HG02763 (cell line): ENCODE measurements at regions not wholly inside any gene's neighbourhood (a gene's known extent, or its start where the extent isn't known, plus 50 kb on each side); places are given as distances from the start of the nearest gene placed in this dataset.

ENCODE experiments used
- ATAC-seq: cut with Tn5 transposase; IDR thresholded peaks from one replicate; pipeline ENCODE4 v1.9.1; 2021; ENCODE audit warnings: mild to moderate bottlenecking, moderate library complexity; ENCODE audit not compliant: unreplicated experiment

DNA sequence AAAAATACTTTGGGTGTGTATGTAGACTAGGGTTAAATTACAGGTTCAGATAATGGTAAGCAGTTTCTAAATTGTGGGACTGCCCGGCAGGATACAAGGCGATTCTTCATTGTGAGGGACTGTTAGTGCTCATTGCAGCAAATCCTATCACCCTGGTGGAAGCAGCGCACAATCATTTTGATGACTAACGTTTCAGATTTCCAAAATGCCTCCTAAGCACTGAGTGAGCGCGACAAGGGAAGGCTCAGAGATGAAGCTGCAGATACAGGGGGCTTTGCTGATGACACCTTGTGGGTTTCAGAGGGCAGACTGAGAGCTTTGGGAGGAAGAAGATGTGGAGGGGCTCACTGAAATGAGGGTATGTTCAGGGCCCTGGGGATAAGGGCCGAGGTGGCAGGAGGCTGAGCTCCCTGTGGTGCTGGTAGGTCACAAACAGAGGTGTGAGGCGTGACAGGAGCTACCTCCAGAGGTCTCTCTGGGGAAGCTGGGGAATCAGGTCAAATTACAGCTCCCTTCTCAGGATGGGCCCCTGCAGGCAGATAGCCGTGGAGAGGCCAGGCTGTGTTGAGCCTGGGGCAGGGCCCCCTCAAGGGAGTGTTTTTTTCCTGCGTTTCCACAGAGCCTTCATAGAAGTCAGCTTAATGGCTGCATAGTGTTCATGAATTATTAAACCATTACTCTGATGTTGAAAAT, 84.5 kb upstream of the FYN start:
- ATAC-seq: no peak

- no peak for ATAC-seq
Observed at GRCh38 chr6:111958534-111958933, 85.3 kb upstream of the FYN start.

GRCh38 chr6:111959766-111960165, 86.5 kb upstream of the FYN start:
- no peak for ATAC-seq

GRCh38 chr6:111967131-111967530, 86.8 kb upstream of the CCN6 start:
- ATAC-seq: no peak

- ATAC-seq: no peak
Observed at GRCh38 chr6:111970426-111970825, 83.5 kb upstream of the CCN6 start.

- no peak for ATAC-seq
Observed at GRCh38 chr6:111971181-111971841, 82.6 kb upstream of the CCN6 start.

DNA sequence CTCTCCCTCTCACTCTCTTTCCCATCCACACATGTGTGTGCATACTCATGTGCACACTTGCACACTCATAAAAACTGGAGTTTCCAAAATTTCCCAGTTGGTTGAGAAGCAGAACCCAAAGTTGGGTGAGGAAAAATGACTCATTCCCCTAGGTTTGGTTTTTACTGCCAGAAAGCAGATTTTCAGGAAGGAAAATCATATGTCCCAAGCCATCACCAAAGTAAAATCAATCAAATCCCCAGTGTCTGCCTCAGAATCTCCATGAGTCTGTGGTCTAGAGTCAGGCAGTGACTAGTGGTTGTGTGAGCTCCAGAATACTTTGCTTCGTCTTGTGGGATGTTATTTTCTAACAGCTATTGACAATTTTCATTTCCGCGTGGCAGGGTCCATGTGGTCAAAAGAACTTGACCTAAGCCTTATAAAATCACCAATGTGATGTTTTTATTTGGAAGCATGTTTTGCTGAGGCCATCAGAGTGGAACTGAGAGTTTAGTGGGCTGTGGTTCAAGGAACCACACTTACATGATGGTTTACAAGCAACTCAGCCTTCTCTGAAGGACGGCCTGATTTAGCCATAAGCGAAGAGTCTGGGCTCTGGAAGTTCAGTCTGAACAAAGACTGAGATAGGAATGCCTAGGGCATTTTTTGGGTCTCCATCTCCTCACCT, 81.9 kb upstream of the CCN6 start:
- no peak for ATAC-seq

- ATAC-seq: no peak
Observed at GRCh38 chr6:111972745-111973117, 81.2 kb upstream of the CCN6 start.

DNA sequence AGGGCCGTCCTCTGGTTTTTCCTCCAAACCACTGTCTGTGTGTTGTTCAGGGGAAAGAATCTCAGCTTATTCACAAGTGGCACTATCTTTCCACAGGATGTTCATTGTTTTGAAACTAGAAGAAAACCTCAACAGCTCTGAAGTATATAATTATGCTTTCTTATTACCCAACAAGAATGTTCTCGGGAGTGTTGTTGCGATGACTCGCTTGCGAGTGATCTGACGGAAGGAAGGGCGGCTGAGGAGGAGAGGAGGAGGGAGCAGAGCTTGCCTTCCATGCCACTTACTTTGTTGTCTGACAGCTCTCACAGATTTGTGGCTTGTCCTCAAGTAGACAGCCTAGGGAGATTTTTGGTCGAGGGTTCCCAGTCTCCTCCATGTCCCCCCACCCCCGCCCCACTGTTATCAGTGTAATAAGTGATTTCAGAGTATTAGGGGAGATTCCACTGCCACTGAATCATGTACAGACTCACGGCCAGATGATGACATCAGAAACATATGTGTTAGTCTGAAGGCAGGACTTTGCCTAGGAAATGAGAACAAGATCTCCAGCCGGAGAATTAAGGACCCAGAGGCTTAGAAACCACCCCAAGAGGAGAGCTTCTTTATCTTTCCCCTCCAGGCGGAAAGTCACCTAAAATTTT, 80.7 kb upstream of the CCN6 start:
- no peak for ATAC-seq

DNA sequence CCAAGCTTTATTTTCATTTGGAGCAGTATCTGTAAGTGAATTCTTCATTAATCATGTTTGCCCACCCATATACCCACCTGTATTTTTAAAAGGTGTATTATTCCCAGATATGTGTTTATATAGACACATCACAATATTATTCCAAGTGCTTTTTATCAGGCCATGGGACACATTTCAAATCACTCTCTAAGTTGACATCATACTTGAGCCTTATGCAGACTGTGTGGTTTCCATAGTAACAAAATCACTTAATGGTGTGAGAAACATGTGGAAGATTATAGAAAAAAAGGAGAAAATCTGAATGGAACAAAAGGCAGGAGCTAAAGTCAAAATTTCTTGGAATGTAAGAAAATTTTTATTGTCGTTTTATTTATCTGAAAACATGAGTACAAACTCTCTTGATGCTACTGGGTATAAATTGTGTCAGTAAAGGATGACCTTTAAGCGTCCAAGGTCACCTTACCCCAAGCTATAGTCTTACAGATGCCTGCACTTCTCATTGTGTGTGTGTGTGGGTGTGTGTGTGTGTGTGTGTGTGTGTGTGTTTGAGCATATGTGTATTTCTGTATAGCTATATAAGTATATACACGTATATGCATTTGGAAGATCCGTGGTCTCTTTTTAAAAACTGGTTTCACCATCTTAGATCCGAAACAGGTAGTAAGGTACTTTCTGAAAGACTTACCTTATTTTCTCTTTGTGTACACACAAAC, 79.8 kb upstream of the CCN6 start:
- ATAC-seq: no peak

DNA sequence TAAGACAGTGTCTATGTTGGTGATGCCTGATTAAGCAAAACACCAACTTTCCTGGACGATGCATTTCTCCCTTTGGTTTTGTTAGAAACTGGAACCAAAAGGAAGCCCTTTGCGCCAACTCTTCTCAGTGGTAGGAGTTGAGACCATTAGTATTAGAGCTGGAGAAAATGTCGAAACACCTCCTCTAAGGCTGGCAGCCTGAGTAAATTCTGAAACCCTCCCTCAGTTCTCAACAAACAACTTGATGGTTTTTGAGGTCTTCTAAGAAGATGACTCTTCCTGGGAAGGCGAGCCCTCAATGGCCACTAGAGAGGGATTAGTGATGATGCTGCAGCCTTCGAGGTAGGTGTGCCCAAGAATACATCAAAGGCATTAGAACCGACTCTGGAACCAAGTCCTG, 78.4 kb upstream of the CCN6 start:
- no peak for ATAC-seq

DNA sequence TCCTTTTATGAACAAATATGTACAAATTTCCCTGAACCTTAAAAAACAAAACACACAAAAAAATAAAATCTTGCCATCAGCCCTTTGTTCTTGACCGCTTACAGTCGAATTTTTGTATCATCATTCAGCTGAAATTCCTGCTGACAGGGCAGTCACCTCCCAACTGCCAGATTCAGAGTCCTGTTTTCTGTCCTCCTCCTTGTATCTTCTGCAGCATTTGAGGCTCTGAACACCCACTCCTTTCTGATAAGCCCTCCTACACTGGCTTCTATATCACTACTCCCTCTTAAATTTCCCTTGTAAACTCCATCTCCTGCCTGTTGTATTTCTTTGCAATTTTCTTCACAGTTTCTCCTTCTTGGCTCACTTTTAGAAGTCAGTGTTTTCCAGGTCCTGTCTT, 77.8 kb upstream of the CCN6 start:
- no peak for ATAC-seq

DNA sequence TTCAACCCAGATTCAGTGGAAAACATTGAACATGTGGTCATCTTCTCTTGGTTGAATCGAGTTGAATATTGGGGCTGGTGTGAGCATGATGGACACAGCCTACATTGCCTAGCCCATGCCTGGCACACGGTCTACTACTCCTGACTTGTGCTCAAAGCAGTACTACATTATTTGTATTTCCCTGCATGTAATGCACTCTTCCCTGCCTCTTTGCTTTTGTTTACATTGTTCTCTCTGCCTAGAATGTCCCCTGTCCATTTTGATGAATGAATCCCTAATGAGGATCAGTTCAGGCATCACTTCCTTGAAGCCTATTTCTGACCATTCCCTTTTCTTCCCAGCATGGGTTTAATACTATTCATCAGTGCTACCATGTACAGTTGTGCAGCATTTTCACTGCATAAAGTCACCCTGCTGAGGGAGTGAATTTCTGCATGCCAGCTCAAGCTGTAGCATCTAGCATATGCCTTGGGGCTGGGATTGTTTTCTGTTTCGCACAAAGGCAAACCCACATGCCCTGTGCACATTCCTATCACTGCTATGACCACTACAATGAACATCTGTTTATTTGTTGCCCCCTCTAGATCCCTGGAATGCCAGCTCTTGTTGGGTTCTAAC, 75.3 kb upstream of the CCN6 start:
- ATAC-seq: no peak

- no peak for ATAC-seq
Observed at GRCh38 chr6:111979633-111980032, 74.3 kb upstream of the CCN6 start.

DNA sequence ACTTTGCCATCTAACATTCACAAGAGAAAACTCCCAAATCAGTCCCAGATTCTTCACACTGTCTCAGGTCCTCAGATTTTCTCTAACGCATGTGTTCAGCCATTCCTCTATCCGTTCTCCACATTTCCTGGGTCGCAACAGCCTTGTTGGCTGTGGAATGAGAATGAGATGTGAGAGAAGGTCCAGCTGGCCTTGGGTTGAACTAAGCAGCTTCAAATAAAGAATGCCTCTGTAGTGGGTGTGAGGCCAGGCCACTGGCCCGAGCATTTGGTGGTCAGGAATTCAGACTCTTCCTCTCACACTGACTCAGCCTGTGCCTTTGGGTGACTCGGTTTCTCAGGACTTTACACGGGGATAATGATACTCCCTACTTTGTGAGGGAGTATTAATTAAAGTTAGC, 73.8 kb upstream of the CCN6 start:
- ATAC-seq: no peak

DNA sequence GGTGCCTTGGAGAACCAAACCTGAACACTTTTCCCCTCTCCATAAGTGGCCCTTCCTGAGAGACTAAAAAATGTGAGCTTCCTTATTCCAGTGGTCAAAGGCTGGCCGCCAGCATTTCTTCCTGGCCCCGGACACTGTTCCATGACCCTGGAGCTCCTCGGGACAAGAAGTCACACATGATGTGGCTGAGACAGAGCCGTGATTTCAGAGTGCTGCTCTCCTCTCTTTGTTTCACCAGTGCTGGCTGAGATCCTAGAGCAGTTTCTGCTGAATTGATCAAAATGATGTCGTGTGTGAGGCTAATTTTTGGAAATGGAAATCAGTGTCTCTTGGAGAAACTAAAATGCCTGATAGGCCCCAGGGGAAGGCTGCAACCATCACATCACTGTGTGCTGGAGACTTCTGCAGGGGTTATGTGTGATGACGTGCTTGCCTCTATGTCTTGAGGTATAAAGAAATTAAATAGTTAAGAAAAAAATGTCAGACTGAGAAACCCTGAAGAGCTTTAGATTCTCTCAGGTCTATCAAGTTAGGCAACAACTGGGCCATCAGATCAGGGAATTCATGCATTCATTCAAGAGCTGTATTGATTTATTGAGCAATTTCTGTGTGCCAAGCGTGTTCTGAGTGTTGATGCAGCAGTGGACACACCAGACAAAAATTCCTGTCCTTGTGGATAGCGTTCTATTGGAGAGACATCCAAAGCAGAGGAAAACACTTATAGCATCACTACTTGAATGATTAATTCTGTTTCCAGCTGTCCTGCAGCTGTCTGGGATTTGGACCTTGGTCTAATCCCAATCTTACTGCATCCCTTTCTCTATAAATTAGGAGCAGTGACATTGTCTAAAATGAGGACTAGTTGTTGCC, 72.7 kb upstream of the CCN6 start:
- ATAC-seq: no peak

GRCh38 chr6:111982681-111983080, 71.2 kb upstream of the CCN6 start:
- ATAC-seq: no peak

DNA sequence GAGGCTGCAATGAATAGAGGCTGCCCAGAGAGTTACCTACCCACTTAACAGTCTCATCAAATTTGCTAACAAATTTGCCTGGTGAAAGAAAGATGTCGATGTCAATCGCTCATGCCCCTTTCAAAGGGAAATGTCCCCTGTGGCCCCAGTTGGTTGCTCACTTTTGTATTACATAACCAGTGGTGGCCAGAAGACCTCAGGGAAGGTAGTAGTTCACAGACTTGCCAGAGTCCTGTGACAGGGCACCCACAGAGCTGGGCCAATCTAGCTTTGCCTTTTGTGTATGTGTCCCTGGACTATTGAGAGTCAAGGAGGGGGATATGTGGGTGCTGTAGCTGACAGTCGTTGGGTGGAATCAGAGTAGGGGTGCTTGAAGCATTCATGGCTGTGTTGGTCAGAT, 70.7 kb upstream of the CCN6 start:
- ATAC-seq: no peak

- no peak for ATAC-seq
Observed at GRCh38 chr6:111984081-111984480, 69.8 kb upstream of the CCN6 start.
